ENCODE measurements at regions not wholly inside any gene's neighbourhood (a gene's known extent, or its start where the extent isn't known, plus 50 kb on each side); places are given as distances from the start of the nearest gene placed in this dataset.

GRCh38 chr11:70666311-70666710 lies 268.0 kb downstream of the CTTN start:
- TF ChIP-seq CTCF (IDR thresholded peaks at IDR 0.05) (no peak), POLR2A (IDR thresholded peaks at IDR 0.05) (no peak)

Measured in ovary (tissue), 3 donors.